ENCODE measurements at regions not wholly inside any gene's neighbourhood (a gene's known extent, or its start where the extent isn't known, plus 50 kb on each side); places are given as distances from the start of the nearest gene placed in this dataset.

- TF ChIP-seq CTCF (IDR thresholded peaks at IDR 0.05) (no peak), EP300 (IDR thresholded peaks at IDR 0.05) (no peak), POLR2A (IDR thresholded peaks at IDR 0.05) (no peak)
These were observed 116.1 kb upstream of the DNAJC19 start for GRCh38 chr3:181105646-181106045.

Measured in tibial nerve (tissue), 4 donors.